ENCODE measurements at regions not wholly inside any gene's neighbourhood (a gene's known extent, or its start where the extent isn't known, plus 50 kb on each side); places are given as distances from the start of the nearest gene placed in this dataset.

DNA sequence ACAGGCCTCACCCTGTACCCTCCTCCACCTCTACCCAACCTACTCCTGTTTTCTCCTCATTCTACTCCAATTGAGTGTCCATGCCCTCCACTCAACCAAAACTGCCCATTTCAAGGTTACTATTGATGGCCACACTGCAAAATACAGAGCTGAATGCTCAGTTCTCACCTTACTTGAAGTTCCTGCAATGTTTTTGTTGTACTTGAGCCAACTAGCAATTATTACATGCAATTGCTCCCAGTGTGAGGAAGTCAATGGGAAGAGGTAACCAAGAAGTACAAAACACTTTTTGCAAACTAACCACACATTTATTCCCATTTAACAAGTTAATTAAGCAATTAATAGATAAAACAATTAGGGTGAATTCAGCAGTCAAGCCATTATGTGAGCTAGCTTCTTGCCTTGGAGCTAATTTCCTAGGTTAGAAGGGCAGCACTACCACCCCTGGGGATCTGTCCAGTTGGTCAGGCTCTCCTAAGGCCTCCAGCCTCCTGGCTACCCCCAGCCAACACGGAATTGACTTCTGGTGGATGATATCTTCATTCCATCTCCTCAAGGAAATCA, 52.4 kb upstream of the GGTLC1 start:
- BruUV-seq (replicated peaks), result no TSS peak
- TF ChIP-seq, protein P1, sequence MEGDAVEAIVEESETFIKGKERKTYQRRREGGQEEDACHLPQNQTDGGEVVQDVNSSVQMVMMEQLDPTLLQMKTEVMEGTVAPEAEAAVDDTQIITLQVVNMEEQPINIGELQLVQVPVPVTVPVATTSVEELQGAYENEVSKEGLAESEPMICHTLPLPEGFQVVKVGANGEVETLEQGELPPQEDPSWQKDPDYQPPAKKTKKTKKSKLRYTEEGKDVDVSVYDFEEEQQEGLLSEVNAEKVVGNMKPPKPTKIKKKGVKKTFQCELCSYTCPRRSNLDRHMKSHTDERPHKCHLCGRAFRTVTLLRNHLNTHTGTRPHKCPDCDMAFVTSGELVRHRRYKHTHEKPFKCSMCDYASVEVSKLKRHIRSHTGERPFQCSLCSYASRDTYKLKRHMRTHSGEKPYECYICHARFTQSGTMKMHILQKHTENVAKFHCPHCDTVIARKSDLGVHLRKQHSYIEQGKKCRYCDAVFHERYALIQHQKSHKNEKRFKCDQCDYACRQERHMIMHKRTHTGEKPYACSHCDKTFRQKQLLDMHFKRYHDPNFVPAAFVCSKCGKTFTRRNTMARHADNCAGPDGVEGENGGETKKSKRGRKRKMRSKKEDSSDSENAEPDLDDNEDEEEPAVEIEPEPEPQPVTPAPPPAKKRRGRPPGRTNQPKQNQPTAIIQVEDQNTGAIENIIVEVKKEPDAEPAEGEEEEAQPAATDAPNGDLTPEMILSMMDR (IDR thresholded peaks at IDR 0.05; ENCODE audit: insufficient read depth in 1 of 2, low read depth in 1 of 2, low read length in 1 of 2, severe bottlenecking in 1 of 2, unreplicated experiment in 1 of 2), result no peak
- H3K9me3 ChIP-seq, result no peaks in the 10 kb centered on the region
- Mint-ChIP-seq H3K36me3 (ENCODE audit: insufficient read depth, unreplicated experiment) (no peaks in the 10 kb centered on the region), H3K27ac (ENCODE audit: unreplicated experiment) (no peak overlapping the region), H3K4me3 (ENCODE audit: unreplicated experiment) (no peak overlapping the region), H3K27me3 (ENCODE audit: insufficient read depth, unreplicated experiment) (no peaks in the 10 kb centered on the region), H3K9me3 (ENCODE audit: unreplicated experiment) (no peaks in the 10 kb centered on the region), H3K4me1 (ENCODE audit: low read depth, unreplicated experiment) (no peaks in the 10 kb centered on the region)
- H3K4me1 ChIP-seq, result no peaks in the 10 kb centered on the region
- ChIA-PET POLR2A (no interaction called here), CTCF (no interaction called here)
- no peak for DNase-seq
- intact Hi-C loops (cut with micrococcal nuclease; ENCODE audit: unreplicated experiment), result no loop called here
- H3K36me3 ChIP-seq (ENCODE audit: control insufficient read depth, insufficient read depth, low read length), result no peaks in the 10 kb centered on the region
- H3K4me3 ChIP-seq (ENCODE audit: low read depth, low read length), result no peak overlapping the region
- no peaks in the 10 kb centered on the region for H3K27me3 ChIP-seq (replicated peaks; ENCODE audit: control insufficient read depth, insufficient read depth, low read length)

DNA sequence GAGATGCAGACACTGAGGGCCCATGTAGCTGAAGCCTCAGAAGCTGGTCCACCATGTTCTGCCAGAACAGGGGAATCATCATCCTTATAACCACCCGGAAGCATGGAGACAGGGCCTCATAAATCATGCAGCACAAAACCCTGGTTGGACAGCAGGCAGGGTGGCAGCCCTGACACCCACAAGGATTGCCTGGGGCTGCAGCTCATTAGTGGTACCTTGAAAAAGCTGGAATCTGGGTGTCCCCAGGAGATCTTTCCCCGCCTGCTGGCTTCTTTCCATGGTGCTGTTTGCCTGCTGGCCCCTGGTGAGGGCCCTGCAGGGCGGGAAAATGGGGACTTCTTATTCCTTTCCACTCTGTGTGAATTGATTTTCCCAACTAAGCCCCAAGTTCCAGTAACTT, 50.6 kb upstream of the GGTLC1 start:
- H3K9me3 Mint-ChIP-seq (ENCODE audit: unreplicated experiment), result no peaks in the 10 kb centered on the region
- no peak overlapping the region for H3K27ac Mint-ChIP-seq (ENCODE audit: unreplicated experiment)
- no peaks in the 10 kb centered on the region for H3K4me1 ChIP-seq
- ChIA-PET POLR2A (no interaction called here), CTCF (no interaction called here)
- H3K36me3 ChIP-seq (ENCODE audit: control insufficient read depth, insufficient read depth, low read length), result no peaks in the 10 kb centered on the region
- no peaks in the 10 kb centered on the region for H3K27me3 ChIP-seq (replicated peaks; ENCODE audit: control insufficient read depth, insufficient read depth, low read length)
- no peaks in the 10 kb centered on the region for H3K9me3 ChIP-seq
- TF ChIP-seq, protein P1 (IDR thresholded peaks at IDR 0.05; ENCODE audit: insufficient read depth in 1 of 2, low read depth in 1 of 2, low read length in 1 of 2, severe bottlenecking in 1 of 2, unreplicated experiment in 1 of 2), result no peak
- BruUV-seq (replicated peaks), result no TSS peak
- intact Hi-C loops (cut with micrococcal nuclease; ENCODE audit: unreplicated experiment), result no loop called here
- DNase-seq, result no peak
- no peak overlapping the region for H3K4me3 ChIP-seq (ENCODE audit: low read depth, low read length)
- H3K27me3 Mint-ChIP-seq (ENCODE audit: insufficient read depth, unreplicated experiment), result peaks cover 2% of the 10 kb centered on the region
- H3K36me3 Mint-ChIP-seq (ENCODE audit: insufficient read depth, unreplicated experiment), result no peaks in the 10 kb centered on the region
- no peak overlapping the region for H3K4me3 Mint-ChIP-seq (ENCODE audit: unreplicated experiment)
- no peaks in the 10 kb centered on the region for H3K4me1 Mint-ChIP-seq (ENCODE audit: low read depth, unreplicated experiment)

All from Caco-2 (cell line).